Bronchial epithelial cell (primary cell): ENCODE measurements at regions not wholly inside any gene's neighbourhood (a gene's known extent, or its start where the extent isn't known, plus 50 kb on each side); places are given as distances from the start of the nearest gene placed in this dataset.

Source experiments
- DNase-seq: peaks from one replicate; pipeline ENCODE4 v3.0.0-alpha.2; 2010; ENCODE audit warnings: low read depth
- FAIRE-seq: peaks from 2 replicates; lab custom pipeline; 2011; peaks lifted over from hg19 to GRCh38; lab: Jason Lieb, UNC
- H3K27me3 ChIP-seq: 2 replicates; pipeline ENCODE4 v1.5.1; 2011; ENCODE audit warnings: low read length; ENCODE audit not compliant: control insufficient read depth, insufficient read depth
- H3K36me3 ChIP-seq: 2 replicates; pipeline ENCODE4 v1.5.1; 2011; ENCODE audit warnings: low read length; ENCODE audit not compliant: control insufficient read depth, insufficient read depth
- H3K4me3 ChIP-seq: 2 replicates; pipeline ENCODE4 v1.5.1; 2011; ENCODE audit warnings: mild to moderate bottlenecking, low read depth, low read length, control low read depth
- TF ChIP-seq, protein P1 (sequence below): IDR thresholded peaks from 2 replicates; pipeline ENCODE4 v1.5.1; 2011; ENCODE audit warnings: mild to moderate bottlenecking, moderate library complexity, low read length, control low read depth, inconsistent platforms; ENCODE audit not compliant: insufficient read depth, severe bottlenecking

DNA sequence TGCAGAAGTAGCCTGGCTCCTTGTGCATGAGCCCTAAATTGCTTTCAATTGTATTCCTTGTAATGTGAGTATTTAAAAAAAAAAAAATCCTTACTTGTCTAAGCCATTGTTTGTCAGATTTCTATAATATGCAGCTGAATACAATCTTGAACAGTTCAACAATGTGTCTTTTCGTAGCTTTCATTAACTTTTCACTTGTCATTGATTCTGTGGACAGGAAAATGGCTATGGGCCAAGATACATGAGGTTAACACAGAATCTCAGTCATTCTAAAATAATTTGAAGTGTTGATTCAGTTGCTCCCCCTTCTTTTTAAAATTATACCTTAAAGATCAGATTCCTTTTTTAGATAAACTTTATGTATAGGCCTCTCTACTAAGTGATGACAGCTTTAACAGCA lies 395.8 kb upstream of the KLF12 start:
- no peak for DNase-seq
- no peak for FAIRE-seq

DNA sequence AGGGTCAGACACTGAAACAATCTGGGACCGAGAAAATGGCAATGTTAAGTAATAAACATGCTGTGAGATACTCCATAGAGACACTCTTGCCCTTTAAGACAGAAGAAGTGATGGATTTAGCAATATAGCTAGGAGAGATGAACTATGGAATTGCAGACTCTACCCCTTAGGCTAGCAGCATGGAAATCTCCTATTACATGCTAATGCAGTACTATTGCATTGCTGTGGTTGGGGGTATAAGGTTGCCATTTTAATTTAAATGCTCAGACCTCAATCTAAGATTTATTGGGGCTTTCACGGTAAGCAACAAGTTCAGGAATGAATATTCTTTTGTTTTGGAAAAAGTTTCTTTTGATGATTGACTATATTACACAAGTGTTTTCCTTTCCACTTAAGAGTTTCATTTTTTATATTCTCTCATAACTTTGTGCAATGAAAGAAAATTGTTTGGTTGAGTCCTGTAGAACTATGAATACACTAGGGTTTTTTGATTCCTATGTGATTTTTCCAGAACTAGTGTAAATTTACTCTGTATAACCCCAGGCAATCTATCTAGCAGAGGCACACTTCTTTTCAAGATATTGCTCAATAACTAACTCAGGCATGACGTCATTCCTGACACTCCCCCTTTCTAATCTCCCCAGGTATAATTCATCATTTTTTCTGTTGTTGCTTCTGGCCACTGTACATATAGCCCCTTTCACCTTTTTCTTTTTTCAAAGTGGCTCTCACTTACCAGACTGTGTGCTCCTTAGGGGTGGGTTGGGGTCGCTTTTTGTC lies 394.7 kb upstream of the KLF12 start:
- FAIRE-seq = no peak
- TF ChIP-seq, protein P1, sequence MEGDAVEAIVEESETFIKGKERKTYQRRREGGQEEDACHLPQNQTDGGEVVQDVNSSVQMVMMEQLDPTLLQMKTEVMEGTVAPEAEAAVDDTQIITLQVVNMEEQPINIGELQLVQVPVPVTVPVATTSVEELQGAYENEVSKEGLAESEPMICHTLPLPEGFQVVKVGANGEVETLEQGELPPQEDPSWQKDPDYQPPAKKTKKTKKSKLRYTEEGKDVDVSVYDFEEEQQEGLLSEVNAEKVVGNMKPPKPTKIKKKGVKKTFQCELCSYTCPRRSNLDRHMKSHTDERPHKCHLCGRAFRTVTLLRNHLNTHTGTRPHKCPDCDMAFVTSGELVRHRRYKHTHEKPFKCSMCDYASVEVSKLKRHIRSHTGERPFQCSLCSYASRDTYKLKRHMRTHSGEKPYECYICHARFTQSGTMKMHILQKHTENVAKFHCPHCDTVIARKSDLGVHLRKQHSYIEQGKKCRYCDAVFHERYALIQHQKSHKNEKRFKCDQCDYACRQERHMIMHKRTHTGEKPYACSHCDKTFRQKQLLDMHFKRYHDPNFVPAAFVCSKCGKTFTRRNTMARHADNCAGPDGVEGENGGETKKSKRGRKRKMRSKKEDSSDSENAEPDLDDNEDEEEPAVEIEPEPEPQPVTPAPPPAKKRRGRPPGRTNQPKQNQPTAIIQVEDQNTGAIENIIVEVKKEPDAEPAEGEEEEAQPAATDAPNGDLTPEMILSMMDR = no peak

More for the DNA sequence above, 395.8 kb upstream of the KLF12 start:
- TF ChIP-seq, protein P1 = no peak
- no peak overlapping the region for H3K4me3 ChIP-seq
- peaks cover 2% of the 10 kb centered on the region for H3K27me3 ChIP-seq
- no peaks in the 10 kb centered on the region for H3K36me3 ChIP-seq

DNA sequence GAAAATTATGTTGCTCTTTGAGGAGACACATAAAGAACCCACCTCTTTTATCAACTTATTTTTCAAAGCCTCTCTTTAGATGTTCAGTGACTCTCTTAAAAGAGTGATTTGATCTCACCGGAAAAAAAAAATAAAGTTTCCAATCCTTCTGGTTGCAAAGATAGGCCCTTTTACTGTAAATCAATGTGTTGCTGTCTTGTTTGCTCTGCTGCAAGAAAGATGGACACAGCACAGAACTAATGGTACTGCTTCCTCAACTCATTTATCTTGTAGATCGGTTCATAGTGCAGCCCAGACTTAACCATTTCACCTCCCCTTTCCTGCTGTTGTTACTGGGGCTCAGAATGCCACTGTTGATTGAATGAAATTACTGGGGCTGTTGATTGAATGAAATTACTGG lies 388.9 kb upstream of the KLF12 start:
- TF ChIP-seq, protein P1 = no peak
- DNase-seq = no peak
- no peak for FAIRE-seq
- H3K27me3 ChIP-seq = peaks cover 2% of the 10 kb centered on the region
- H3K36me3 ChIP-seq = no peaks in the 10 kb centered on the region
- H3K4me3 ChIP-seq = no peak overlapping the region

More for the DNA sequence above, 394.7 kb upstream of the KLF12 start:
- Histone ChIP-seq H3K36me3 (no peaks in the 10 kb centered on the region), H3K27me3 (peaks cover 2% of the 10 kb centered on the region), H3K4me3 (no peak overlapping the region)
- peak; percentile 72 for DNase-seq

GRCh38 chr13:74511523-74511922 lies 377.3 kb upstream of the KLF12 start:
- Histone ChIP-seq H3K4me3 (no peak overlapping the region), H3K36me3 (no peaks in the 10 kb centered on the region), H3K27me3 (no peaks in the 10 kb centered on the region)
- DNase-seq = no peak
- TF ChIP-seq, protein P1 = no peak
- FAIRE-seq = no peak

GRCh38 chr13:74487091-74487722 lies 353.0 kb upstream of the KLF12 start:
- no peaks in the 10 kb centered on the region for H3K36me3 ChIP-seq
- TF ChIP-seq, protein P1 = no peak
- no peaks in the 10 kb centered on the region for H3K27me3 ChIP-seq
- FAIRE-seq (no peak), DNase-seq (no peak)
- no peak overlapping the region for H3K4me3 ChIP-seq
